SK-N-SH (cell line): ENCODE measurements at regions not wholly inside any gene's neighbourhood (a gene's known extent, or its start where the extent isn't known, plus 50 kb on each side); places are given as distances from the start of the nearest gene placed in this dataset.

Source experiments
- CHD2 ChIP-seq: fragments of 150-350 bp; IDR thresholded peaks from 2 replicates; pipeline ENCODE4 v1.6.1; 2018; ENCODE audit warnings: low read length; ENCODE audit not compliant: partially characterized antibody
- FOXJ3 ChIP-seq: sonication (generic); formaldehyde crosslinking; IDR thresholded peaks from 2 replicates; pipeline ENCODE4 v1.5.1; 2020; ENCODE audit warnings: mild to moderate bottlenecking, missing genetic modification reagents
- FOXM1 ChIP-seq: IDR thresholded peaks from 2 replicates; pipeline ENCODE4 v1.4.0; 2012; ENCODE audit warnings: low read depth, mild to moderate bottlenecking
- GABPA ChIP-seq: IDR thresholded peaks from 2 replicates; pipeline ENCODE4 v1.4.0; 2012; ENCODE audit warnings: low read depth, mild to moderate bottlenecking
- GATA2 ChIP-seq: sonication (generic); formaldehyde crosslinking; IDR thresholded peaks from 2 replicates; pipeline ENCODE4 v1.5.0; 2020; ENCODE audit warnings: mild to moderate bottlenecking, missing genetic modification reagents
- POLR2AphosphoS5 ChIP-seq: IDR thresholded peaks from 2 replicates; pipeline ENCODE4 v1.6.1; 2012; ENCODE audit warnings: low read depth, low read length
- RAD21 ChIP-seq: IDR thresholded peaks from 2 replicates; pipeline ENCODE4 v1.6.1; 2012; ENCODE audit warnings: mild to moderate bottlenecking, low read length
- SMC3 ChIP-seq: IDR thresholded peaks from 2 replicates; pipeline ENCODE4 v1.6.1; 2012; ENCODE audit warnings: low read depth, low read length, improper control_type of control experiment
- TCF12 ChIP-seq: IDR thresholded peaks from 2 replicates; pipeline ENCODE4 v1.4.0; 2012
- YY1 ChIP-seq: IDR thresholded peaks from 2 replicates; pipeline ENCODE4 v1.4.0; 2012; ENCODE audit warnings: low read depth, mild to moderate bottlenecking
- TF ChIP-seq, protein P1 (sequence below): fragments of 200-600 bp; sonication (generic); IDR thresholded peaks from 2 replicates; pipeline ENCODE4 v1.6.1; 2017; ENCODE audit warnings: antibody characterized with exemption, mild to moderate bottlenecking, moderate library complexity
- TF ChIP-seq, protein P2 (sequence below): IDR thresholded peaks from 2 replicates; pipeline ENCODE4 v1.4.0; 2012; ENCODE audit warnings: low read depth
- TF ChIP-seq, protein P3 (sequence below): IDR thresholded peaks from 2 replicates; pipeline ENCODE4; 2012
- TF ChIP-seq, protein P4 (sequence below): IDR thresholded peaks from 2 replicates; pipeline ENCODE4 v1.4.0; 2012; ENCODE audit warnings: low read depth, borderline replicate concordance

DNA sequence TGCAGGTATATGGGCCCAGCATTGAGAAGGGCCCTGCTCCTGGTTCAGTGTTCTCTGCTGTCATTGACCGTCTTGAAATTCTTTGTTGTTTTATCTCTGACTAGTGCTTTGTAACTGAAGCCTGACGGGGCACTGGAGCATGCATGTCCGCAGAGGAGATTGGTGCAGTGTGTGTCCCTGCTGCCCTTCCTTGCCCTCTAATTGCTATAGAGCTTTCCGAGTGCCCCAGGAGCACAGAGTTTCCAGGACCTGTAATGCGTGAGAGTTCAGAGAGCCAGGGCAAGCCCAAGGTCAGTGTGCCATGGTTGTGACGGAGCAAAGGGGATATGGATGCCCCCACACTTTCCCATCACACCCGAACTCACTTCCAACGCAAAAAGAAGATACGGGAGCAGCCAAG is 174.3 kb upstream of the UBE3A start:
- TF ChIP-seq CHD2 = no peak
- TF ChIP-seq, protein P1, sequence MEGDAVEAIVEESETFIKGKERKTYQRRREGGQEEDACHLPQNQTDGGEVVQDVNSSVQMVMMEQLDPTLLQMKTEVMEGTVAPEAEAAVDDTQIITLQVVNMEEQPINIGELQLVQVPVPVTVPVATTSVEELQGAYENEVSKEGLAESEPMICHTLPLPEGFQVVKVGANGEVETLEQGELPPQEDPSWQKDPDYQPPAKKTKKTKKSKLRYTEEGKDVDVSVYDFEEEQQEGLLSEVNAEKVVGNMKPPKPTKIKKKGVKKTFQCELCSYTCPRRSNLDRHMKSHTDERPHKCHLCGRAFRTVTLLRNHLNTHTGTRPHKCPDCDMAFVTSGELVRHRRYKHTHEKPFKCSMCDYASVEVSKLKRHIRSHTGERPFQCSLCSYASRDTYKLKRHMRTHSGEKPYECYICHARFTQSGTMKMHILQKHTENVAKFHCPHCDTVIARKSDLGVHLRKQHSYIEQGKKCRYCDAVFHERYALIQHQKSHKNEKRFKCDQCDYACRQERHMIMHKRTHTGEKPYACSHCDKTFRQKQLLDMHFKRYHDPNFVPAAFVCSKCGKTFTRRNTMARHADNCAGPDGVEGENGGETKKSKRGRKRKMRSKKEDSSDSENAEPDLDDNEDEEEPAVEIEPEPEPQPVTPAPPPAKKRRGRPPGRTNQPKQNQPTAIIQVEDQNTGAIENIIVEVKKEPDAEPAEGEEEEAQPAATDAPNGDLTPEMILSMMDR = no peak
- no peak for TF ChIP-seq TCF12
- no peak for TF ChIP-seq FOXJ3 (CRISPR knock-in tag)
- TF ChIP-seq, protein P2, sequence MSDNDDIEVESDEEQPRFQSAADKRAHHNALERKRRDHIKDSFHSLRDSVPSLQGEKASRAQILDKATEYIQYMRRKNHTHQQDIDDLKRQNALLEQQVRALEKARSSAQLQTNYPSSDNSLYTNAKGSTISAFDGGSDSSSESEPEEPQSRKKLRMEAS = no peak
- TF ChIP-seq RAD21 = no peak
- TF ChIP-seq GATA2 = no peak
- TF ChIP-seq YY1 = no peak
- no peak for TF ChIP-seq POLR2AphosphoS5
- TF ChIP-seq, protein P3, sequence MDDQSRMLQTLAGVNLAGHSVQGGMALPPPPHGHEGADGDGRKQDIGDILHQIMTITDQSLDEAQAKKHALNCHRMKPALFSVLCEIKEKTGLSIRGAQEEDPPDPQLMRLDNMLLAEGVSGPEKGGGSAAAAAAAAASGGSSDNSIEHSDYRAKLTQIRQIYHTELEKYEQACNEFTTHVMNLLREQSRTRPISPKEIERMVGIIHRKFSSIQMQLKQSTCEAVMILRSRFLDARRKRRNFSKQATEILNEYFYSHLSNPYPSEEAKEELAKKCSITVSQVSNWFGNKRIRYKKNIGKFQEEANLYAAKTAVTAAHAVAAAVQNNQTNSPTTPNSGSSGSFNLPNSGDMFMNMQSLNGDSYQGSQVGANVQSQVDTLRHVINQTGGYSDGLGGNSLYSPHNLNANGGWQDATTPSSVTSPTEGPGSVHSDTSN = no peak
- no peak for TF ChIP-seq SMC3
- no peak for TF ChIP-seq FOXM1
- TF ChIP-seq GABPA = no peak
- TF ChIP-seq, protein P4, sequence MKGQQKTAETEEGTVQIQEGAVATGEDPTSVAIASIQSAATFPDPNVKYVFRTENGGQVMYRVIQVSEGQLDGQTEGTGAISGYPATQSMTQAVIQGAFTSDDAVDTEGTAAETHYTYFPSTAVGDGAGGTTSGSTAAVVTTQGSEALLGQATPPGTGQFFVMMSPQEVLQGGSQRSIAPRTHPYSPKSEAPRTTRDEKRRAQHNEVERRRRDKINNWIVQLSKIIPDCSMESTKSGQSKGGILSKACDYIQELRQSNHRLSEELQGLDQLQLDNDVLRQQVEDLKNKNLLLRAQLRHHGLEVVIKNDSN = no peak
